ENCODE measurements at regions not wholly inside any gene's neighbourhood (a gene's known extent, or its start where the extent isn't known, plus 50 kb on each side); places are given as distances from the start of the nearest gene placed in this dataset.

DNA sequence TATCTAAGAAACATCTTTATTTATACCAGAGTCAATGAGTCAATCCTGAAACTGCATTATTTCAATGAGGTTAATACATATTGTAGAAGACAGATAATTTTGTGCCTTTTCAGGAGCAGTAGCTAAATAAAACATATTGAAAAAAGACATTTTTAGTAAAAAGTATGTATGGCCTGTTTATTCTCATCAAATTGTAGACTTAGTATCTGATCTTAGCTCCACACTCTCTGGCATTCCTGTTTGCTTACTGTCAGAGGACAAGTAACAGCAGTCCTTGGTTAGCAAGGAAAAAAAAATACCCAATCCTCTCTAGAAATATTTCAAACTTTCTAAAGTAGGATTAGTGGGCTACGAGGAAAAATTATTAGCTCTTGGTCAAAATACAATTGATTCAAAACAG lies 50.5 kb upstream of the GUCY1A1 start:
- DNase-seq: no peak
- ATAC-seq: no peak

DNA sequence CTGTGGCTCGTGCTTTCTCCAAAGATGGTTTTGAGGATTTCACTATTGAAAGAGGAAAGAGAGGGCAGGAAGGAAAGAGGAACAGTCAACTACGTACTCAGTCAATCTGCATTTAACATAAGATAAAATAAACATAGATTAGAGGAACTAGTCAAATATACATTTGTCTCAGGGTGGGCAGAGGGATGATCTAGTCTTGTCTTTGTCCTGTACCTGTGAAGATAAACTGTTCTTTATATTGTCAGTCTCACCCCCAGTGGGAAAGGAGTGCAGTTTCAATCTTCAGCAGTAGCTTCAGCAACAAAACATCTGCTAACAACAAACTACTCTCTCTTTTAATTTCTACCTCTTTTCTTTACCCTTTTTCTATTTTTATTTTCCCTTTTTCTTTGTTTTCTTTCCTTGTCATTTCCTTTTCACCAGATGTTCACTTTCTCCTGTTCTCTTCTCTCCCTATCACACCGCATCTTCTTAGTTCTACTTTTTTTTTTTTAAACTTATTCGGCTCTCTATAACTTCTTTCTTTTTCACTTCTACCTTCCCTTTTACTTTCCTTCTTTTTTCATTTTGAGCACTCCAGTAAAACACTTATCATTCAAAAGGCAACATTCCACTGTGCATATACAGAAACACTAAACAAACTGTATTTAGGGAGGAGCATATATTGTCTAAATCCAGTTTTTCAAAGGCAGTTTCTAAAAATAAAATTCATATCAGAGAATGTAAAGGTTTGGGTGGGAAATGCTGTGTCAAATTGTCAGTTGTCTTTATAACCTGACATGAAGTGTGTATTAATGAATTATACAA lies 51.4 kb upstream of the GUCY1A1 start:
- DNase-seq: no peak
- ATAC-seq: no peak

DNA sequence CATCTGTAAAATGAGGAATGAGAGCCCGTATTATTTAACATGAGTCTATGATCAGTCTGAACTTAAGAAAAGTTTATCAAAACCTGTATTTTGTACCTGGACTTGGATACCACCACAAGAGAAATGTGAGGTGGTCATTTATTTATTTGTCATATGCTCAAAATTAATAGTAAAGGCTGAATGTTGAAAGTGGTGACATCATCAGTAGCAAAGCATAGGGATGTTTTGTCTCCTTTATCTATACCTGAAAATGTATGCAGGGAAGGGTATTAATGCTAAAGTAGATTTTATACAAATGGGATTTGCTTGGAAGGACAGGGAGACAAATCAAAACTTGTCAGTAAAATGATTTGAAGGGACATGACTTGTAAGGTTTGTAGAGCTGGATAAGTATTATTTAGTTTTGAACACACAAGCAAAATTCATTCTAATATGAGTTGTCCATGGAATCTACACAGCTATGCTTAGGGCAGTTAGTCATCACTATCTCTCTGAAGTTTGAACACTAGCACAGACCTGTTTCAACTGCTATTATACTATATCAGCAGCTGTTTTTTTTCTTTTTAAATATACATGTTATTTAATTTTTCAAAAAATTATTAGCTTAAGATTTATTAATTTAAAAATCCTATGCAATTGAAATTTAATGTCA lies 52.4 kb upstream of the GUCY1A1 start:
- ATAC-seq (no peak), DNase-seq (no peak)

DNA sequence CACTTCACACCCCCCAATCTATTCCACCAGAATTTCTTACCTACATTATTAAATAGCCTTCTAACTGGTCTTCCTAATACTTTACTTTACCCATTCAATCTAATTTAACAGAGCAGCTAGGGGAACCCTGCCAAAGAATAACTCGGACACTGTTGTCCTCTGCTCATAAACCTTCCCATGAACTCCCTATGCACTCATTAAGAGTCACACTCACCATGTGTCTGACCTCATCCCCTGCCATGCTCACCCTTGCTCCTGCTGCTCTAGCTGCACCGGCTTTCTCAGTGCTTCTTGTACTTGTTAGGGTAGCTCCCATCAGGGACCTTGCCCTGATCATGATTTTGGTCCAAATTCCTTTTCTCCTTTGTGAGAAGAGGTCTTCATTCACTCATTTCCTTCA lies 54.6 kb upstream of the GUCY1A1 start:
- ATAC-seq: no peak
- no peak for DNase-seq

DNA sequence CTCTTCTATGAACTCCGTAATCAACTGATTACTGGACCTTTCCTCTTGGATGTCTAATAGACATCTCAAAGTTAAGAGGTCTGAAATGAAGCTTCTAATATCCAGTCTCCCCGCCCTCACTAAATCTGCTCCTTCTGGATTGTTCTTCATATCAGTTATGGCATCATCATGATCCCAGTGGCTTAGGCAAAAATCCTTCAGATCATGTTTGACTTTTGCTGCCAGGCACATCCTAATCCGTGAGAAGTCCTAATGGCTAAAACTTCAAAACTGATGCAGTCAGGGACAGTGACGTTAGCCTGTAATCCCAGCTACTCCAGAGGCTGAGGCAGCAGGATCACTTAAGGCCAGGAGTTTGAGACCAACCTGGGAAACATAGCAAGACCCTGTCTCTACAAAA lies 55.1 kb upstream of the GUCY1A1 start:
- ATAC-seq: no peak
- no peak for DNase-seq

DNA sequence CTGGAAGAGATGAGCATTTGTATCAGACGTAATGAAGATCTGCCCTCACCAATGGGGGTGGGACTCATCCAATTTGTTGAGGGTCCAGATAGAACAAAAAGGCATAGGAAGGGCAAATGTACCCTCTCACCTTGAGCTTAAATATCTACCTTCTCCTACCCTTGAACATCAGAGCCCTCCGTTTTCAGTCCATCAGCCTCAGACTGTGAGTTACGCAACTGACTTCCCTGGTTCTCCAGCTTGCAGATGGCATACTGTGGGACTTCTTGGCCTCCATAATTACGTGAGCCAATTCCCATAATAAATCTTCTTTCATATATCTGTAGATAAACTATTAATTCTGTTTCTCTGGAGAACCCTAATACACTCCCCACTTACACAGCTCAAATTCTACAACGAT lies 56.5 kb upstream of the GUCY1A1 start:
- ATAC-seq: no peak

DNA sequence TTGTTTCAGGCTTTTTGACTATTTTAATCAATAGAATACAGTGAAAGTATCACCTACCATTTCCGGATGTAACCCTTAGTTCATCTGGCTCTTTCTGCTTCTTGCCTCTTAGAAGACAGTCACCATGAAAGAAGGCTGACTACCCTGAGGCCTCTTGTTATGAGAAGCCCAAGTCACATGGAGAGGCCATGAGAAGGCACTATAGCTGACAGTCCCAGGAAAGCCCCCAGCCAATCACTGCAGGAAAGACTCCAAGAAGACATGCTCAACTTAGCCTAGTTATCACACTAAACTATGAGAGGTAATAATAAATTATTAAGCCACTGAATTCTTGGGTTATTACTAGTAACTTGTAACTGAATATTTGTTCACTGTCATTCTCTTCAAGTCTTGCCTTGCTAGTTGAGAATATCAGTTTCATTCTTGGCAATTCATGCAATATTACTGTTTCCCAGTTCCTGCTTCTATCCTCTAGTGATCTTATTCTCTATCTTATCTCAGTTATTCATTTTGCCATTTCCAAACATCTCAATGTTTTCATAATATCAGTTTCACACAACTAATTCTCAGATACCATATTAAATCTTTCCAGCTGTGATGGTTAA lies 57.1 kb upstream of the GUCY1A1 start:
- ATAC-seq: no peak
- DNase-seq: no peak

More for the DNA sequence above, 56.5 kb upstream of the GUCY1A1 start:
- DNase-seq: no peak

DNA sequence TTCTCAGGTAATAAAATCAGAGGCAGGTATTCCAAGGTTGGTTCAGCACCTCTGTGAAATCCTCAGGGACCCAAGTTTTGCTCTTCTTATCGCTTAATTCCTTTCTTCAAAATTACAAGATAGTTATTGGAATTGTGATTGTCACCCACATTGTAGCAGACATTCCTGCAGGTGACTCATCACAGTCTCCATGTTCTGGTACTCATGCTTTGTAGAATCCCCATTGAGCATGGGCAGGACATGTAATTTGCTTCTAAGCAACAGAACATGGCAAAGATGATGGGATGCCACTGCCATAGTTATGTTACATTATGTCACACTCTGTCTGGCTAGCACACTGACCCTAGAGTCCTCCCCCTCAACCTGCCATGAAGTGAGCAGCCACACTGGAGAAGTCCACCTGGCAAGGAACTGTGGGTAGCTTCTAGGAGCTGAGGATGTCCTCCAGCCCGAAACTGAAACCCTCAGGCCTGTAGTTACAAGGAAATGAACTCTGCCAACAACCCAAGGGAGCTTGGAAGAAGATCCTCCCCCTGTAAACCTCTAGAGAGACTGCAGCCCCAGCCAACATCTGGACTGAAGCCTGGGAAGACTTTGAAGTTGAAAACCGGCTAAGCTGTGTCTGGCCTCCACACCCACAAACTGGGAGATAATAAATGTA lies 58.3 kb upstream of the GUCY1A1 start:
- DNase-seq (no peak), ATAC-seq (no peak)

DNA sequence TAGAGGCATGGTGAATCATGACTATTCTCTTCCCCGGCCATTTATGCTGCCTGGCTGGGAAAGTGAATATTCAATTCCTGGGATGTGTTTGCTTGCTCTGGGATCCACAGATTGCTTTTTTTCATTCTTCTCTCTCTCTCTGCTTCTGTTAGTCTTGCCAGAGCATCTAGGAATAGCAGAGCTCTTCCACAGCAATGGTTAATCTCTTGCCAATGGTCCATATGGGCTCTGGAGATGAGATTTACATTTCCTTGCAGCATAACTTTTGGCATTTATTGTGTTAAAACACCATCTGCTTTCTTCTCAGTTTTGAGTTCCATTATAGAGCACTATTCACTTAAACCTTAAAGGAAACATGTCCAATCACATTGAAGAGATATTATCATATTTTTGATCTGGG lies 59.2 kb upstream of the GUCY1A1 start:
- no peak for ATAC-seq
- DNase-seq: no peak

DNA sequence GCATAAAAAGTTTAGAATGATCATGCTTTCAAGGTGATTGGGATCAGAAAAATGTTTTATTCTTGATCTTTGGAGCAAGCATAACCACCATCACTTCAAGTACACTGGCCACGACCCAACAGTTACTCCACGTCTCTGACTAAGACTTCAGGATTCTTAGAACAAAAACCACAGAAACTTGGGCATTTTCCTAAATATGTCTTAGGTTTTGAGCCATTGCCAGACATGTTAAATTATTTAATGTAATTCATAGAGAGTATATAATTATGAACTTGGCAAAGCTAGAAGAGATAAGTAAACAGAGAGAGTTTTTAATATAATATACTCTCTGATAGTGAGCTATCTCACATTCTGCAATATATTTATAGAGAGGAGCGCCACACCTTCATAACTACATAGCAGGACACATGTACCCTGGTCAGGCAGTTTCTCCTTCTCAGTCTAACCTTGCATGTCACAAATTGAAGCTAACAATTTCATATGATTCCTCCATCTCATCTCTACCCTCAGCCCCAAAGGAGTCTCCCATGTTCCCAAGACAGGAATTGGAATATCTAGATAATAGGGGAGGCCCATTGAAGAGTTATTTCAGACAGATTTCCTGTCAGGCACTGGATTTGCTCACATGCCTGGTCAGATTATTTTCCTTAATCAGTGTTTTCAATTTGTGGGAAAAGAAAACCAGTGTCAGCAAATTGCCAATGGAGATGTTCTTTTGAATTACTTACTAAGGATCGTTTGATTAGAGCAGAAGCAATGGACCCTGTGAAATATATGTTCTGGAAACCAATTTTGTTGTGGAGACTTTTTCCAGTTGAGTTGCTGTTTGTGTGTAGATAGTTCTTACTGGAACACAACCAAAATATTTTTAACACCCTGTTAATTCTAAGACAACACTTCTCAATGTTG lies 61.7 kb upstream of the GUCY1A1 start:
- no peak for DNase-seq

DNA sequence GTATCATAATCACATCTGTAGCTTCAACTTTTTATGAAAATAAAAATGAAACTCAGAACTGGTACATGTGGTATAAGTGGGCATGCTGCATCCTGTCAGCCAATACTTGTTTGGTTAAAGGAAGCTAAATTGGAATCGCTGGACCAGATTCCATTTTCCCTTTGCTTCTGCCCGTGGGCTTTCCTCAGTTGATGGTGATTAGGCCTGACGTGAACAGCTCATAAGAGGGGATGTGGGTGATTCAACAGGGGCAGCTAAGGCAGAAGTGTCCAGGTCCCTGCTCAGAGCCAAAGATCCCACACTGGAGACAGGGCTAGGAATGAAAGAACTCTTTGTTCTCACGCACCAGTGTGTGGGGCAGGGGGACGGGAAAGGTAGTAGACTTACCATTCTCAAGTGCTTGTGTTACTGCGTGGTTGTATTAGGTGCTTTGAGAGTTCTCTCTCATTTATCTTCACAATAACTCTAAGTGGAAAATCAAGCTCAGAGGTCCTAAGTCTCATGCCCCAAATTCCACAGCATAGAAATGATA lies 63.2 kb upstream of the GUCY1A1 start:
- DNase-seq (no peak), ATAC-seq (no peak)

More for the DNA sequence above, 61.7 kb upstream of the GUCY1A1 start:
- ATAC-seq: no peak

DNA sequence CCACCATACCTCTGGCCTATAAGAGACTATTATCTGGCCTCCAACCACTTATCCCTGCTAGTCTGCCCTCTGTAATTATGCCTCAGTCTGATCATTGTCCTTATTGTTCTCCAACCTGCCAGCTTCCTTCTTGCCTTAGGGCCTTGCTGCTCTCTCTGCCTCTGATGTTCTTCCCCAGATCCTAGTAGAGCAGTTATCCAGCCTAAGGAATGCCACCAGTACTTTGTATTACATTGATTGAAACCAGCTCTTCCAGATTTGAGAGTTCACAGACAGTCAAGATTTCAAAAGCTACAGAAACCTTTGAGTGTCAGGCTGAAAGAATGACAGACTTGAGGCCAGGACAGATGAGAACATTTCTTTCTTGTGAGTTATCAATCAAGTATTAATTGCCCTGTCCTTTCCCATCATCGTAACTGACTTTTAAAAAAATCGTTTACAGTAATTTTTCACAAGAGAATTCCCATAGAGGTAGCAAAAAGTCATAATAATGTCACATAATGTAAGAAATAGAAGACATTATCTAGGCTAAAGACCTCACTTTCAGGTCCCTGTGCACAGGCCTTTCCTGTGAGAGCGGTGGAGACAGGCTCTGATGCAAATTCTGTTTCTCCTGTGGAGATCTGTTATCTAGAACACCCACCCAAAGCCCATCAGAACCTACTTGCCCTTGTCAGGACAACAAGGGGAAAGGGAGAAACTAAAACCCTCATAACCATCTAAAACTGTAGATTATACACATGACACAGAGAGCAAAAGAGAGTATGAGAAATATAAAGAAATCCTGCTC lies 64.1 kb upstream of the GUCY1A1 start:
- DNase-seq: no peak
- no peak for ATAC-seq

DNA sequence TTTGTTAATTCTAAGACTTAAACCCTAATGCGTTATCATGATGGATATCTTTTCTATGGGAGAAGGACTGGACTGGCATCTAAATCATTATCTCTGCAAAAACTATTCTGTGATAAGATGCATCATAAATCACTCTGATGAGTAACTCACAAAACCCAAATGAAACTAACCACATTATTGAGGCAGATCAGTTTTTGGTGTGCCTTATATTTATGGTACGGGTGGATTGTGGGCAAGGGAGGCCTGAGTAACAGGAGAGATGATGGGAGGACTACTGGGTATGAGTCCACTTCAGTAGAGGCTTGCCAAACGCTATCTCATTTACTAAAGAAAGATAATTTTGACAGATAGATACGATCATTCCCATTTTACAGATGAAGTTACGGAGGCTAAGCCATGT lies 66.4 kb upstream of the GUCY1A1 start:
- no peak for DNase-seq
- no peak for ATAC-seq

DNA sequence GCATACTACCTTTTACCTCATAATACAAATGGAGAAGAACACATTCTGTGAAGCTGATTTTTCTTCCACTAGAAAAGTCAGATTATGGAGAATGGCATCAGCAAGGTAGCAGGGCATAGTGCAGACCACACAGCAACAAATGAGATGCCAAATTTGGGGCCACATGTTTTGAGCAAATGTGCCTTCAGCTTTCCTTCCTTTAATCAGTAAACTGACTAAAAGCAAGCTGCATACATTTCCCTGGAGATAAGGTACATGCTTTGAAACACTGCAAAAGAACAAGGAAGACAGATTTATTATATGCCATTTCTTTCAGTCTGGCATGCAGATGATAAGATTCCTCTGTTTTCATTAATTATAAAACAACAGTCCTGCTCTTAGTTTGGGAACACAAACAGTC lies 67.1 kb upstream of the GUCY1A1 start:
- DNase-seq (no peak), ATAC-seq (no peak)

DNA sequence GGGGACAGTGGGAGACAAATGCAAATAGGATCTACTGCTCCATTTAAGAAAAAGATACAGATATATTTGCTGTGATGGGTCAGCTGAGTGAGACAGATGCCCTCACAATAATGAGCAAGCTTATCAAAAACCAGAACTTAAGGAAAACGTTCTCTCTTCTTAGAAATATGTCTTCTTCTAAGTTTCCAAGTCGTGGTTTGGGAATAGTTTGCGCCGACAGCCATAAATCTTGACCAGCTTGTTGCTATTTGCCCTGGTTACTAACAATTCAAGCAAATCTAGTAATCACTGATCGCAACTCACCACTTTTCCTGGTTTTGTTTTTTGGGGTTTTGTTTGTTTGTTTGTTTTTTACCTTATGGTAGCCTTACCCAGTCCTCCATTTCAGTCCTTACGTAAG lies 67.6 kb upstream of the GUCY1A1 start:
- ATAC-seq (no peak), DNase-seq (no peak)

DNA sequence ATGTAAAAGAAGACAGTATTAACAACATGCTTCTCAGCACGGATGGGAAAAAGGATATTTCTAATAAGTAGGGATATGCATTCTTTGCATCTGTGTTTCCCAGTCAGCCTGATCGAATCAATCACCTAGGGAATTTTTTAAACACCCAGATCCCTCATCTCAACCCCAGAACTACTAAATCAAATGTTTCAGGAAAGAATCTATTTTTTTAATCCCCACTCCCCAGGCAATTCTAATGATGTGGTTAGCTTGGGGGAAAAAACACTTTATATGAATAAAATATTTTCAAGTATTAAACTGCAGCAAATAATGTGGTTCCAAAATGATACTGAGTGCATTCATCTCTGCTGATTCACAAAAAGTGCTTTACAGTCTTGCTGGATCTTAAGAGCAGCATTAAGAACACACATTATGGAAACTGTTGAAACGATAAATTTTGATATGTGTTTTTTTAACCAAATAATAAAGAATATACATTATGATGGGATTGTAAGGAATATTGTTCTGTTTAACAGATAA lies 68.7 kb upstream of the GUCY1A1 start:
- no peak for DNase-seq
- no peak for ATAC-seq

DNA sequence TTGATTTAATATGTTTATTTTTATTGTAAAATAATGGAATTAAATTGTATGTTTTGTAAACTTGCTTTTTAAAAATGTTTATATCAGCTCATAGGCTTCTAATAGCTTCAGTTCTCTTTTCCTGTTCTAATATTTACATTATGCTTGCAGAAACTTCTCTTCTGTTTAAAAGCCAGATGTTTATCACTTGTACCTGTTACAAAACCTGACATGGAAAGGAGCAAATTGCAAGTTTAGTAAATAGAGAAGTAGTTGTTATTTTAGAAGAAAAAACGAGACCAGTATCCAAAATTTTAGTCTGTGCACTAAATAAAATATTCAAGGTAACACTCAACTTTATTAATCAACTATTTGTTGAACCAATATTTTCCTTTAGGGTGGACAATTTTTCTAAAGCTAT lies 69.4 kb upstream of the GUCY1A1 start:
- no peak for ATAC-seq

DNA sequence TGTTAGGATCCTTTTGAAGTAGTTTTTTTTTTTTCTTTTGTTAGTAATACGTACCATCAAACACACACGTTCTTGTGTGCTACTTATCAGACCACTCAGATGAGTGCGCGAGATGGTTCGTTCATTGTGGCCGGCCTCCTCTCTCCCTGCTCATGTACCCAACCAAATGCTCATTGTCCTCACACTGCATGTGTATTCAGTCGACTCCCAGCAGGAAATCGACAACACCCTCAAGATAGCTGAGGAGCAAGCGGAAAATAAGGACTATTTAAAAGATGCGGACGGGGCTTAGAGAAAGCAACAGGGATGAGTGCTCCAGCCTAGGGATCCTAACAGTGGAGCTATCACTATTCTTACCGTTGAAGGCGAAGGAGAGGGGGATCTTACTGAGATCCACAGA lies 72.9 kb upstream of the GUCY1A1 start:
- DNase-seq (no peak), ATAC-seq (no peak)

More for the DNA sequence above, 69.4 kb upstream of the GUCY1A1 start:
- DNase-seq: no peak

DNA sequence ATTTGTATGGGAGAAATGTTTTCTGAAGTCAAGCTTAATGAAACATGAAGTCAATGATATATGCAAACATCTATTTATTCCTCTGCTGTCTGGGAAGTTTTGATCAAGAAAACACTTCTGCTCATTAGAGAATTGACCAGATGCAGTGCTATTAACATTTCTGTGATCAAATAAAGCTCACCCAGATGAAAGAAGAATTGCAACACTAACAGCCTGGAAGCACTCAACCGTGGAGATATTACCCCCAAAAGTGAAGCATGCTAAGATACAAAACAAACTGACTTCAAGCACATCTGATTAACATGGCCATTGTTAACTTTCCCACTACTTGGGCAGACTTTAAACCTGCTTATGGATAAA lies 73.7 kb upstream of the GUCY1A1 start:
- ATAC-seq: no peak
- no peak for DNase-seq

DNA sequence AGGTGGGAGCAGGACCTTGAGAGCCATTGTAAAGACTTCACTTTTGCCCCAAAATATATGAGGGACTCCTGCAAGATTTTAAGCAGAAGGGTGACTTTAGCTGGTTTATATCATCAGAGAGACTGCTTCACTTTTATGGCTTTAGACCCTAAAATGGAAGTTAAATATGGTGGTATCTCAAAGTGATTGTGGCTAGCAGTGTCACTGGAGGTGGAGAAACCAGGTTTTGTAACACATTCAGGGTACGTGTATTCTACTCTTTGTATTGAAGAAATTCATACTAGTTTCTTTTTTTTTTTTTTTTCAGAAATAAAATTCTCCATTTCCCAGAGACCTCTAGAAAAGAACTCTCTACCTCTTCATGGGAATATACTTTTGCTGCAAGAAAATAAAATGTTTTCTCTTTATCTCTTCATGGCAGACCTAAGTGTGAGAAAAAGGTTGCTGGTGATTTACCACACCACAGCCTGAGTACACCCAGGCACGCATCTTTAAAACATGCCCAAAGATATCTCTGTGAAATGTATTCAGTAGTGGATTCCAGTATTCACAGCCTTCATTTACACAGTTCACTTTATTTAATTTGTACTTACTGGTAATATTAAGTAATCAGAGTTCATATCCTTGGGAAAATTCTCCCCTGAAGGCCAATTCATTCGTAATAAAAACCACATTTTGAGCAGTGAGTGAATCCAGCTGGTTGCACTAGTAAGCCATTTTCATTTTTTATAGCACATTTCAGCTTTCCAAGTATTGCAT lies 74.3 kb upstream of the GUCY1A1 start:
- ATAC-seq (no peak), DNase-seq (no peak)
